Neural progenitor cell (in vitro differentiated cells): ENCODE measurements at regions not wholly inside any gene's neighbourhood (a gene's known extent, or its start where the extent isn't known, plus 50 kb on each side); places are given as distances from the start of the nearest gene placed in this dataset.

Experiments
- DNase-seq: peaks from one replicate; pipeline ENCODE4 v3.0.0-alpha.2; 2016; ENCODE audit warnings: low spot score
- H2AFZ ChIP-seq: fragments of 200-600 bp; sonication (generic); replicated peaks from 2 replicates; pipeline ENCODE4 v1.6.1; 2016; ENCODE audit warnings: antibody characterized with exemption
- H3F3A ChIP-seq: fragments of 200-600 bp; sonication (generic); 2 replicates; pipeline ENCODE4 v1.6.1; 2016; ENCODE audit warnings: antibody characterized with exemption, low read depth
- H3K27ac ChIP-seq: fragments of 200-600 bp; sonication (generic); 2 replicates; pipeline ENCODE4 v1.5.1; 2016; ENCODE audit warnings: mild to moderate bottlenecking
- H3K27me3 ChIP-seq: fragments of 200-600 bp; sonication (generic); 2 replicates; pipeline ENCODE4 v1.6.1; 2016; ENCODE audit warnings: mild to moderate bottlenecking, moderate library complexity
- H3K36me3 ChIP-seq: fragments of 200-600 bp; sonication (generic); 2 replicates; pipeline ENCODE4 v1.5.1; 2016
- H3K4me1 ChIP-seq: fragments of 200-600 bp; sonication (generic); 2 replicates; pipeline ENCODE4 v1.6.1; 2016; ENCODE audit warnings: mixed run types
- H3K4me2 ChIP-seq: fragments of 200-600 bp; sonication (generic); 2 replicates; pipeline ENCODE4 v1.6.1; 2016
- H3K4me3 ChIP-seq: fragments of 200-600 bp; sonication (generic); 2 replicates; pipeline ENCODE4 v1.5.1; 2016
- H3K79me2 ChIP-seq: fragments of 200-600 bp; sonication (generic); 2 replicates; pipeline ENCODE4 v1.6.1; 2016; ENCODE audit warnings: low read depth
- H3K9ac ChIP-seq: fragments of 200-600 bp; sonication (generic); 2 replicates; pipeline ENCODE4 v1.6.1; 2016
- H3K9me3 ChIP-seq: fragments of 200-600 bp; sonication (generic); 2 replicates; pipeline ENCODE4 v1.5.1; 2016; ENCODE audit warnings: low read depth
- H4K20me1 ChIP-seq: fragments of 200-600 bp; sonication (generic); 2 replicates; pipeline ENCODE4 v1.6.1; 2016; ENCODE audit warnings: low read depth
- H3K27ac Mint-ChIP-seq: 3 replicates; pipeline ENCODE4 v1.8.0; 2021; ENCODE audit warnings: mixed read lengths
- H3K27me3 Mint-ChIP-seq: 2 replicates; pipeline ENCODE4 v1.8.0; 2022; ENCODE audit warnings: low read depth, mild to moderate bottlenecking, inconsistent platforms, moderate library complexity, mixed read lengths; ENCODE audit not compliant: insufficient read depth
- H3K36me3 Mint-ChIP-seq: 3 replicates; pipeline ENCODE4 v1.8.0; 2021; ENCODE audit warnings: mixed read lengths
- H3K4me1 Mint-ChIP-seq: 3 replicates; pipeline ENCODE4 v1.8.0; 2021; ENCODE audit warnings: mixed read lengths
- H3K4me3 Mint-ChIP-seq: 3 replicates; pipeline ENCODE4 v1.8.0; 2021; ENCODE audit warnings: mild to moderate bottlenecking, moderate library complexity, mixed read lengths
- H3K9me3 Mint-ChIP-seq: 3 replicates; pipeline ENCODE4 v1.8.0; 2020; ENCODE audit warnings: mixed read lengths
- CTCF ChIP-seq: fragments of 200-600 bp; sonication (generic); IDR thresholded peaks from 2 replicates; pipeline ENCODE4 v1.5.1; 2017; ENCODE audit warnings: antibody characterized with exemption, mild to moderate bottlenecking
- EZH2 ChIP-seq: fragments of 200-600 bp; sonication (generic); IDR thresholded peaks from 2 replicates; pipeline ENCODE4 v1.6.1; 2017; ENCODE audit warnings: antibody characterized with exemption, mild to moderate bottlenecking, moderate library complexity
- EZH2phosphoT487 ChIP-seq: fragments of 200-600 bp; sonication (generic); IDR thresholded peaks from 2 replicates; pipeline ENCODE4 v1.6.1; 2017; ENCODE audit warnings: antibody characterized with exemption

- H3K36me3 Mint-ChIP-seq, result no peaks in the 10 kb centered on the region
These were observed 82.0 kb upstream of the RUNX3 start for GRCh38 chr1:25011943-25012638.

GRCh38 chr1:25011275-25011674, 81.2 kb upstream of the RUNX3 start:
- no peak overlapping the region for H3K4me2 ChIP-seq
- H3K4me3 ChIP-seq, result no peak overlapping the region
- H3K4me1 ChIP-seq, result peaks cover 13% of the 10 kb centered on the region
- H3K27me3 ChIP-seq, result no peaks in the 10 kb centered on the region
- no peaks in the 10 kb centered on the region for H4K20me1 ChIP-seq
- H3F3A ChIP-seq, result no peaks in the 10 kb centered on the region
- TF ChIP-seq EZH2phosphoT487 (no peak), CTCF (no peak), EZH2 (no peak)
- no peak for DNase-seq
- H3K4me1 Mint-ChIP-seq, result peaks cover 22% of the 10 kb centered on the region
- H3K79me2 ChIP-seq, result no peaks in the 10 kb centered on the region
- H2AFZ ChIP-seq, result no peak overlapping the region
- no peak overlapping the region for H3K9ac ChIP-seq
- H3K27ac Mint-ChIP-seq, result no peak overlapping the region
- H3K27me3 Mint-ChIP-seq, result peaks cover 5% of the 10 kb centered on the region
- no peaks in the 10 kb centered on the region for H3K9me3 Mint-ChIP-seq
- H3K36me3 Mint-ChIP-seq, result no peaks in the 10 kb centered on the region
- H3K27ac ChIP-seq, result no peak overlapping the region
- no peak overlapping the region for H3K4me3 Mint-ChIP-seq
- no peaks in the 10 kb centered on the region for H3K9me3 ChIP-seq
- no peaks in the 10 kb centered on the region for H3K36me3 ChIP-seq

More at GRCh38 chr1:25011943-25012638, 82.0 kb upstream of the RUNX3 start:
- no peak overlapping the region for H3K4me3 Mint-ChIP-seq
- TF ChIP-seq EZH2 (no peak), EZH2phosphoT487 (no peak), CTCF (no peak)
- H3K4me3 ChIP-seq, result no peak overlapping the region
- H3K9me3 ChIP-seq, result no peaks in the 10 kb centered on the region
- no peaks in the 10 kb centered on the region for H3K27me3 ChIP-seq
- H3K27me3 Mint-ChIP-seq, result peaks cover 5% of the 10 kb centered on the region
- H3K27ac ChIP-seq, result no peak overlapping the region
- no peak overlapping the region for H3K27ac Mint-ChIP-seq
- H3K9me3 Mint-ChIP-seq, result no peaks in the 10 kb centered on the region
- no peaks in the 10 kb centered on the region for H4K20me1 ChIP-seq
- peak overlapping the region; percentile 85 for H2AFZ ChIP-seq
- no peaks in the 10 kb centered on the region for H3F3A ChIP-seq
- DNase-seq, result no peak
- H3K79me2 ChIP-seq, result no peaks in the 10 kb centered on the region
- no peak overlapping the region for H3K9ac ChIP-seq
- H3K4me1 Mint-ChIP-seq, result peaks cover 16% of the 10 kb centered on the region
- peaks cover 13% of the 10 kb centered on the region for H3K4me1 ChIP-seq
- no peaks in the 10 kb centered on the region for H3K36me3 ChIP-seq
- H3K4me2 ChIP-seq, result peak overlapping the region; percentile 10

- H3K36me3 Mint-ChIP-seq, result no peaks in the 10 kb centered on the region
- H3K4me1 Mint-ChIP-seq, result peaks cover 22% of the 10 kb centered on the region
- no peaks in the 10 kb centered on the region for H4K20me1 ChIP-seq
- TF ChIP-seq EZH2 (no peak), EZH2phosphoT487 (no peak), CTCF (no peak)
- H3K79me2 ChIP-seq, result no peaks in the 10 kb centered on the region
- peaks cover 7% of the 10 kb centered on the region for H3K27me3 Mint-ChIP-seq
- H2AFZ ChIP-seq, result no peak overlapping the region
- peak overlapping the region; percentile 9 for H3K27ac Mint-ChIP-seq
- H3K9me3 Mint-ChIP-seq, result no peaks in the 10 kb centered on the region
- no peak overlapping the region for H3K27ac ChIP-seq
- H3K9ac ChIP-seq, result no peak overlapping the region
- H3K4me2 ChIP-seq, result no peak overlapping the region
- no peak overlapping the region for H3K4me3 ChIP-seq
- no peaks in the 10 kb centered on the region for H3K9me3 ChIP-seq
- H3K27me3 ChIP-seq, result no peaks in the 10 kb centered on the region
- H3F3A ChIP-seq, result no peaks in the 10 kb centered on the region
- DNase-seq, result no peak
- no peaks in the 10 kb centered on the region for H3K36me3 ChIP-seq
- H3K4me1 ChIP-seq, result peaks cover 18% of the 10 kb centered on the region
- H3K4me3 Mint-ChIP-seq, result no peak overlapping the region
These were observed 79.7 kb upstream of the RUNX3 start for GRCh38 chr1:25009671-25010262.
